CD8-positive, alpha-beta memory T cell (primary cell): ENCODE measurements at regions not wholly inside any gene's neighbourhood (a gene's known extent, or its start where the extent isn't known, plus 50 kb on each side); places are given as distances from the start of the nearest gene placed in this dataset.

Experiments used
- CTCF ChIA-PET: fragments of 350-600 bp; sonication (Branson Sonifier 250); formaldehyde crosslinking; loops from one replicate; lab custom pipeline; 2021; ENCODE audit warnings: antibody characterized with exemption; lab: Charles Lee
- POLR2A ChIA-PET: fragments of 350-600 bp; sonication (Branson Sonifier 250); formaldehyde crosslinking; loops from one replicate; lab custom pipeline; 2021; ENCODE audit warnings: antibody characterized with exemption; lab: Charles Lee
- DNase-seq, 5 donors: peaks; one replicate each; pipeline versions ENCODE4 v3.0.0 to v3.0.0-alpha.2; 2020 to 2022; ENCODE audit warnings: mixed read lengths in 1 of 5
- H3K27ac ChIP-seq: one replicate; pipeline ENCODE4 v1.7.0; 2013; ENCODE audit warnings: low read depth, mild to moderate bottlenecking, low read length, moderate library complexity
- H3K27me3 ChIP-seq: 2 replicates; pipeline ENCODE4 v1.7.0; 2013; ENCODE audit warnings: low read length, mild to moderate bottlenecking; ENCODE audit not compliant: insufficient read depth, poor library complexity, severe bottlenecking
- H3K36me3 ChIP-seq: 2 replicates; pipeline ENCODE4 v1.7.0; 2013; ENCODE audit warnings: mild to moderate bottlenecking, low read length, moderate library complexity; ENCODE audit not compliant: insufficient read depth
- H3K4me1 ChIP-seq: 2 replicates; pipeline ENCODE4 v1.7.0; 2013; ENCODE audit warnings: mild to moderate bottlenecking, low read length, moderate library complexity; ENCODE audit not compliant: insufficient read depth
- H3K4me3 ChIP-seq: 2 replicates; pipeline ENCODE4 v1.7.0; 2013; ENCODE audit warnings: mild to moderate bottlenecking, low read length
- H3K9me3 ChIP-seq: 2 replicates; pipeline ENCODE4 v1.7.0; 2013; ENCODE audit warnings: mild to moderate bottlenecking, low read length
- H3K27ac Mint-ChIP-seq, 8 donors: one replicate each; pipeline ENCODE4 v1.8.0; 2020 to 2021; ENCODE audit warnings: mixed read lengths in 8 of 8, mild to moderate bottlenecking in 6 of 8, inconsistent platforms in 3 of 8, moderate library complexity in 3 of 8
- H3K27me3 Mint-ChIP-seq, 2 donors: one replicate each; pipeline ENCODE4 v1.8.0; 2020 to 2021; ENCODE audit warnings: mixed read lengths in 2 of 2, mild to moderate bottlenecking in 1 of 2, moderate library complexity in 1 of 2
- H3K36me3 Mint-ChIP-seq, 3 donors: one replicate each; pipeline ENCODE4 v1.8.0; 2020 to 2021; ENCODE audit warnings: mixed read lengths in 3 of 3, inconsistent platforms in 1 of 3, mild to moderate bottlenecking in 1 of 3
- H3K4me1 Mint-ChIP-seq, 3 donors: one replicate each; pipeline ENCODE4 v1.8.0; 2020 to 2021; ENCODE audit warnings: mixed read lengths in 3 of 3, inconsistent platforms in 1 of 3, mild to moderate bottlenecking in 1 of 3
- H3K4me3 Mint-ChIP-seq, 7 donors: one replicate each; pipeline ENCODE4 v1.8.0; 2020 to 2021; ENCODE audit warnings: mixed read lengths in 7 of 7, mild to moderate bottlenecking in 6 of 7, moderate library complexity in 4 of 7, inconsistent platforms in 2 of 7
- H3K9me3 Mint-ChIP-seq, 5 donors: one replicate each; pipeline ENCODE4 v1.8.0; 2020 to 2022; ENCODE audit warnings: mixed read lengths in 5 of 5, mild to moderate bottlenecking in 3 of 5, moderate library complexity in 2 of 5, inconsistent platforms in 1 of 5

DNA sequence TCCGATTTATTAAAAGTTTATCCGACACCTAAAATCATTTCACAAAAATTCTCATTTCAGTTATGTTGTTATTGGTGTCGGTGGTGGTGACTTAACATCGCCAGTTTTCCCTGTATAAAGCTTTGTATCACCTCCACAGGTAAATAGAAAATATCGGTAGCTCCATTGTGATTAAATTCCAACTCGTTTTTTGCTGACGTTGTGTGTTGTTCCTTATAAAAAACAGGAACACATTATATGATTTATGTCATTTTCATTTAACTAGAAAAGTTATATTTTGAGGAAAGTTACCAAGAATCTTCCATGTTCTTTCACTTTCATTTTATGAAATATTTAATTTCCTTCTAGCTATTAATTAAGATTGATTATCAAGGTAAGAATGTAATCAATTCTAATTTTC lies 635.9 kb downstream of the CDH18 start:
- no peaks in the 10 kb centered on the region for H3K27me3 ChIP-seq
- no peaks in the 10 kb centered on the region for H3K4me1 ChIP-seq
- Mint-ChIP-seq H3K4me1 (no peaks in the 10 kb centered on the region), H3K36me3 (no peaks in the 10 kb centered on the region), H3K27me3 (no peaks in the 10 kb centered on the region), H3K4me3 (no peak overlapping the region), H3K9me3 (peaks cover 0 to 25% (median 5%) of the 10 kb centered on the region in 5 donors), H3K27ac (no peak overlapping the region)
- no peak overlapping the region for H3K4me3 ChIP-seq
- POLR2A ChIA-PET: no interaction called here
- no peaks in the 10 kb centered on the region for H3K9me3 ChIP-seq
- DNase-seq: no peak
- no peaks in the 10 kb centered on the region for H3K36me3 ChIP-seq
- no peak overlapping the region for H3K27ac ChIP-seq
- CTCF ChIA-PET: no interaction called here

DNA sequence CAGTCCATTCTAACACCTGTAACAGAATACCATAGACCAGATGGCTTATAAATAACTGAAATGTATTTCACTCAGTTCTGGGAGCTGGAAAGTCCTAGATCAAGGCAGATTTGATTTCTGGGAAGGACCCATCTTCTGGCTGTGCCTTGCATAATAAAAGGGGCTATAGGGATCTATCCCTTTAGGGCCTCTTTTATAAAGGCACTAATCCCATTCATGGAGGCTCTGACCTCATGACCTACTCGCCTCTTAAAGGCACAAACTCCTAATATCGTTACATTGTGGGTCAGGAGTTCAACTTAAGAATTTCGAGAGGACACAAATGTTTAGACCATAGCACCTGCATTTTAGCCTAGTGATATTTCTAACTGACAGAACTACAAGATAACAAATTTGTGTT lies 619.0 kb downstream of the CDH18 start:
- CTCF ChIA-PET: no interaction called here
- no peaks in the 10 kb centered on the region for H3K27me3 ChIP-seq

DNA sequence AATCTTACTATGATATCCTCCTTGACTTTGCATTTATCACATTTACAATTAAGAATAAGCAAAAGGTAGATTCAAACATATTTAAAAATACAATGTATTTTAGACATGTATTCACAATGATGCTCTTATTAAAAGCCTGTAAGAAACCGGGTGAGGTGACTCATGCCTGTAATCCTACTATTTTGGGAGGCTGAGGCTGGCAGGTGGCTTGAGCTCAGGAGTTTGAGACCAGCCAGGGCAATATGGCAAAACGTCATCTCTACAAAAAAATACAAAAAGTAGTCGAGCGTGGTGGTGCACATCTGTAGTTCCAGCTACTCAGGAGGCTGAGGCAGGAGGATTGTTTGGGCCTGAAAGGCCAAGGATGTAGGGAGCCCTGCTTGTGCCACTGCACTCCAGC lies 618.4 kb downstream of the CDH18 start:
- Histone ChIP-seq H3K27me3 (no peaks in the 10 kb centered on the region), H3K36me3 (no peaks in the 10 kb centered on the region), H3K4me3 (no peak overlapping the region), H3K27ac (no peak overlapping the region), H3K9me3 (no peaks in the 10 kb centered on the region), H3K4me1 (no peaks in the 10 kb centered on the region)
- H3K9me3 Mint-ChIP-seq: peaks cover 4 to 21% (median 11%) of the 10 kb centered on the region in 5 donors
- H3K36me3 Mint-ChIP-seq: no peaks in the 10 kb centered on the region
- no peaks in the 10 kb centered on the region for H3K4me1 Mint-ChIP-seq
- no peak overlapping the region for H3K4me3 Mint-ChIP-seq
- no peak overlapping the region for H3K27ac Mint-ChIP-seq
- H3K27me3 Mint-ChIP-seq: no peaks in the 10 kb centered on the region
- ChIA-PET POLR2A (no interaction called here), CTCF (no interaction called here)
- DNase-seq: no peak

More for the DNA sequence above, 619.0 kb downstream of the CDH18 start:
- POLR2A ChIA-PET: no interaction called here
- Mint-ChIP-seq H3K4me1 (no peaks in the 10 kb centered on the region), H3K27me3 (no peaks in the 10 kb centered on the region), H3K9me3 (peaks cover 4 to 21% (median 9%) of the 10 kb centered on the region in 5 donors), H3K4me3 (no peak overlapping the region), H3K27ac (no peak overlapping the region), H3K36me3 (no peaks in the 10 kb centered on the region)
- no peaks in the 10 kb centered on the region for H3K36me3 ChIP-seq
- H3K27ac ChIP-seq: no peak overlapping the region
- no peak overlapping the region for H3K4me3 ChIP-seq
- no peaks in the 10 kb centered on the region for H3K9me3 ChIP-seq
- no peaks in the 10 kb centered on the region for H3K4me1 ChIP-seq
- DNase-seq: no peak

DNA sequence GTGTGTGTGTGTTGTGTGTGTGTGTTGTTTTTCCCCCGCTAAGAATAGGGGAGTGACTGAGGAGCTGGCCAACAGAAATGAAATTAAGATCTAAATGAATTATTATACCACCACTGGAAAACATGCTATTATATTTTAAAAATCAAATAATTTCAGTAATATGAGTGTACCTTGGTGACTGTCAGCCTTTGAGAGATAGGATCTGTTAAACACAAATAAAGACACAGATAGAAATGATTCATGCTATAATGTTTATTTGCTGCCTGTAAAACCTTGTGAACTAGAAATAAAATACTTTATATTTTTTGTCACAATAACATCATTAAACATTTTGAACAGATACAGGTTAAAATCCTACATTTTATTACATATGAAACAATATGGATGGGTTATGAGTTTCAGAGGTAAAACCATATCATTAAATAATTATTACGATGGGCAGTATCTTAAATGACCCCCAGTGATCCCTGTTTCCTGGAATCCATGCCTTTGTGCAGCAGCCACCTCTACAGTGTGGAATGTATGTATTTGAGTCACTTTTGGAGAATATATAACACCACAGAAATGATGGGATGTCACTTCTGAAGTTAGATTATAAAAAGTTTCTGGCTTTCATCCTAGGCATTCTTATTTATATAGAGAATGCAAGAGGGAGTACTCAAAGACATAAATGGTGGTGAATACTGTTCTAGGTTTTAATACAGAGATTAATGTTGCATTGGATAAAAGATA lies 617.2 kb downstream of the CDH18 start:
- Histone ChIP-seq H3K27ac (no peak overlapping the region), H3K36me3 (no peaks in the 10 kb centered on the region), H3K4me3 (no peak overlapping the region), H3K27me3 (no peaks in the 10 kb centered on the region), H3K4me1 (no peaks in the 10 kb centered on the region), H3K9me3 (no peaks in the 10 kb centered on the region)
- Mint-ChIP-seq H3K27me3 (no peaks in the 10 kb centered on the region), H3K36me3 (no peaks in the 10 kb centered on the region), H3K27ac (no peak overlapping the region), H3K4me3 (no peak overlapping the region), H3K4me1 (no peaks in the 10 kb centered on the region), H3K9me3 (peaks cover 4 to 18% (median 7%) of the 10 kb centered on the region in 5 donors)
- no peak for DNase-seq
- POLR2A ChIA-PET: no interaction called here
- CTCF ChIA-PET: no interaction called here

DNA sequence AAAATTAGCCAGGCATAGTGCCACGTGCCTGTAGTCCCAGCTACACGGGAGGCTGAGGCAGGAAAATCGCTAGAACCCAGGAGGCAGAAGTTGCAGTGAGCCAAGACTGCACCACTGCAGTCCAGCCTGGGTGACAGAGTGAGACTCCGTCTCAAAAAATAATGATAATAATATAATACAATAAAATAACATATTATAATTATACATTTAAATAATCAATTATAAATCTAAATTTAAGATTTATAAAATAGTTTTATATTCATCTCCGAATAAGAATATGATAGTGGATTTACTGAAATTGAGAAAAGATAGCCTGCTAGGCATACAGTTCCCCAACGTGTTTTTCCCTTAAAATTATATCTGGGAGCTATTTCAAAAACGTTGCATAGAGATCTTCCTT lies 599.6 kb downstream of the CDH18 start:
- Histone ChIP-seq H3K4me1 (no peaks in the 10 kb centered on the region), H3K27me3 (no peaks in the 10 kb centered on the region), H3K9me3 (no peaks in the 10 kb centered on the region), H3K27ac (no peak overlapping the region), H3K4me3 (no peak overlapping the region), H3K36me3 (no peaks in the 10 kb centered on the region)
- Mint-ChIP-seq H3K4me3 (no peak overlapping the region), H3K4me1 (no peaks in the 10 kb centered on the region), H3K27ac (no peak overlapping the region), H3K27me3 (no peaks in the 10 kb centered on the region), H3K36me3 (peaks cover 0 to 1% (median 0%) of the 10 kb centered on the region in 3 donors), H3K9me3 (peaks cover 4 to 24% (median 10%) of the 10 kb centered on the region in 5 donors)
- DNase-seq: no peak
- POLR2A ChIA-PET: no interaction called here
- CTCF ChIA-PET: no interaction called here

DNA sequence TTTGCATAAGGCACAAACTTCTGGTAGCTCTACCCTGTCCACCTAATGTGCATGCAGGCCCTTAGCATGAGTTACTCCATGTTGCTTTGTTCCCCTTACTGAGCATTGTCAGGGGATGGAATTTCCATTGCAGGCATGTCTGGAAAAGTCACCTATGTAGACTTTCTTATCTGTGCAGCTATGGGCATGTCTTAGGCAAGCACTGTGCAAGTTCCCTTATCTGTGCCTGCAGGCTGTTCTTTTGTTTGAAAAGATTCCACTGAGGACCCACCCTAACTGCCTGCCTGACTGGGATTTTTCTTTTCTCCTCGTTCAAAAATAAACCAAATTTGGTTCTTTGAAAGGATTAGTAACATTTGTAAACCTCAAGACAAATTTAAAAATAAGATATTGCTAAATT lies 587.0 kb downstream of the CDH18 start:
- H3K9me3 Mint-ChIP-seq: peaks cover 5 to 28% (median 8%) of the 10 kb centered on the region in 5 donors
- no peak overlapping the region for H3K4me3 ChIP-seq
- no peak overlapping the region for H3K27ac ChIP-seq
- no peaks in the 10 kb centered on the region for H3K27me3 ChIP-seq
- no peak overlapping the region for H3K27ac Mint-ChIP-seq
- no peak for DNase-seq
- H3K36me3 Mint-ChIP-seq: no peaks in the 10 kb centered on the region
- no peaks in the 10 kb centered on the region for H3K4me1 Mint-ChIP-seq
- no peaks in the 10 kb centered on the region for H3K27me3 Mint-ChIP-seq
- no peaks in the 10 kb centered on the region for H3K36me3 ChIP-seq
- ChIA-PET CTCF (no interaction called here), POLR2A (no interaction called here)
- H3K4me3 Mint-ChIP-seq: no peak overlapping the region
- no peaks in the 10 kb centered on the region for H3K4me1 ChIP-seq
- H3K9me3 ChIP-seq: no peaks in the 10 kb centered on the region

DNA sequence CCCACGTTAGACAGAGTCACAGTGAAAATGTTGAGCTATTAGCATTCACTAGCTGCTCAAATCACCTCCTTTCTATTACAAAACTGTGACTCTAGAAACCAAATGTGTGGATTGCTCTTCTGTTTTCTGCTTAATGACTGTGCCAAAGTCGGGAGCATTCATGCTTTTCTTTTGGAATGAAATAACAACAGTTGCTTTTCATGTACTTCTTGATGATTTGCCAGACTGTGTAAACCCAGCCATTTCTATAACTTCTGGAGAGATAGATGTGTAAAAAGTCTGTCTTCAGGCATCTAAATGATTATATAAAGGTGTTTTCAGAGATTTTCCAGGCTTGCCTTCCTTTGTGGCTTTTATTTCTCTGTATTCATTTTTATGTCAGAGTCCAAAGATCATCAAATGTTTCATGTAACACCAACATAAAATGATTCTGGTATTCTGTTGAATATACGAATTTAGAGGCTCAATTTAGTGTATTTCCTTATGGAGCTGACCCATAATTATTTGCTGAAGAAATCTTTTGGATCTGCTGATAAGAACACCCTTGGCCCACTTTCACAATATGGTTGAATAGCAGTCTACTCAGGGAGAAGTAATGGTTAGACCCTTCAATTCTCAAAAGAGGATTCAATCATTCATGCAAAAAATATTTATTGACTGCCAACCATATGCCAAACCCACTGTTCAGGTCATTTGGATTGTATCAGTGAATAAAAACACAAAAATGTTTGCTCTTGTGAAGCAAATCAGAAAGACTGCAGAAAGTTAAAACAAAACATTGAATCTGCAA lies 581.2 kb downstream of the CDH18 start:
- Mint-ChIP-seq H3K27ac (no peak overlapping the region), H3K4me1 (no peaks in the 10 kb centered on the region), H3K27me3 (no peaks in the 10 kb centered on the region), H3K36me3 (no peaks in the 10 kb centered on the region), H3K4me3 (no peak overlapping the region), H3K9me3 (peaks cover 10 to 50% (median 17%) of the 10 kb centered on the region in 5 donors)
- POLR2A ChIA-PET: no interaction called here
- CTCF ChIA-PET: no interaction called here
- Histone ChIP-seq H3K27ac (no peak overlapping the region), H3K9me3 (no peaks in the 10 kb centered on the region), H3K27me3 (no peaks in the 10 kb centered on the region), H3K4me3 (no peak overlapping the region), H3K4me1 (no peaks in the 10 kb centered on the region), H3K36me3 (no peaks in the 10 kb centered on the region)
- DNase-seq: no peak

DNA sequence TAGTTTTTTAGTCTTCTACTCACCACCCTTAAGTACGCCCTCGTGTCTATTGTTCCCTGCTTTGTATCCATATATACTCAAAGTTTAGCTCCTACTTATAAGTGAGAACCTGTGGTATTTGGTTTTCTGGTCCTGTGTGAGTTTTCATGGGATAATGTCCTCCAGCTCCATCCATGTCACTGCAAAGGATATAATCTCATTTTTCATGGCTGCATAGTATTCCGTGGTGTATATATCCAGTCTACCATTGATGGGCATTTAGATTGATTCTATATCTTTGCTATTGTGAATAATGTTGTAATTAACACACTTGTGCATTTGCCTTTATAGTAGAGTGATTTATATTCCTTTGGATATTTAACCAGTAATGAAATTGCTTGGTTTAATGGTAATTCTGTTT lies 579.9 kb downstream of the CDH18 start:
- peaks cover 9 to 56% (median 18%) of the 10 kb centered on the region in 5 donors for H3K9me3 Mint-ChIP-seq
- H3K4me1 ChIP-seq: no peaks in the 10 kb centered on the region
- H3K27me3 Mint-ChIP-seq: no peaks in the 10 kb centered on the region
- DNase-seq: no peak
- no peaks in the 10 kb centered on the region for H3K36me3 ChIP-seq
- POLR2A ChIA-PET: no interaction called here
- no peak overlapping the region for H3K4me3 Mint-ChIP-seq
- CTCF ChIA-PET: no interaction called here
- no peak overlapping the region for H3K27ac ChIP-seq
- no peaks in the 10 kb centered on the region for H3K4me1 Mint-ChIP-seq
- H3K27ac Mint-ChIP-seq: no peak overlapping the region
- H3K36me3 Mint-ChIP-seq: no peaks in the 10 kb centered on the region
- H3K4me3 ChIP-seq: no peak overlapping the region
- no peaks in the 10 kb centered on the region for H3K27me3 ChIP-seq
- no peaks in the 10 kb centered on the region for H3K9me3 ChIP-seq
